Suprapubic skin (tissue), 4 donors: ENCODE measurements at regions not wholly inside any gene's neighbourhood (a gene's known extent, or its start where the extent isn't known, plus 50 kb on each side); places are given as distances from the start of the nearest gene placed in this dataset.

Experiments used
- DNase-seq, 2 donors: peaks; one replicate each; pipeline ENCODE4 v3.0.0-alpha.2; 2019; ENCODE audit warnings: low spot score in 2 of 2
- H3K27ac ChIP-seq: fragments of 200-600 bp; sonication (generic); one replicate; pipeline ENCODE4 v1.5.1; 2019
- H3K27me3 ChIP-seq: fragments of 200-600 bp; sonication (generic); one replicate; pipeline ENCODE4 v1.5.1; 2019
- H3K36me3 ChIP-seq: fragments of 200-600 bp; sonication (generic); one replicate; pipeline ENCODE4 v1.5.1; 2019
- H3K4me1 ChIP-seq: fragments of 200-600 bp; sonication (generic); one replicate; pipeline ENCODE4 v1.5.1; 2019
- H3K4me3 ChIP-seq: fragments of 200-600 bp; sonication (generic); one replicate; pipeline ENCODE4 v1.5.1; 2019; ENCODE audit warnings: mild to moderate bottlenecking
- H3K9me3 ChIP-seq: fragments of 200-600 bp; sonication (generic); one replicate; pipeline ENCODE4 v1.5.1; 2019
- EP300 ChIP-seq: sonication (generic); formaldehyde crosslinking; IDR thresholded peaks from one replicate; pipeline ENCODE4 v1.6.1; 2017; ENCODE audit warnings: antibody characterized with exemption
- POLR2A ChIP-seq, 2 donors: fragments of 450-650 bp; IDR thresholded peaks; one replicate each; pipeline ENCODE4 v1.6.1; 2017; ENCODE audit warnings: antibody characterized with exemption in 2 of 2, mild to moderate bottlenecking in 2 of 2, moderate library complexity in 2 of 2
- POLR2AphosphoS5 ChIP-seq, 3 donors: sonication (generic); formaldehyde crosslinking; IDR thresholded peaks; one replicate each; pipeline ENCODE4 v1.6.1; 2017; ENCODE audit warnings: antibody characterized with exemption in 3 of 3
- WGBS: methylation state at CpG from one replicate; pipeline ENCODE4 v1.1.5; 2018; 5-methylcytosine and 5-hydroxymethylcytosine counted together
- TF ChIP-seq, protein P1 (sequence below), 2 donors: fragments of 200-600 bp in 1 of 2; fragments of 450-650 bp in 1 of 2; sonication (generic) in 1 of 2; IDR thresholded peaks; one replicate each; pipeline ENCODE4 v1.5.1; 2016 to 2019; ENCODE audit warnings: antibody characterized with exemption in 2 of 2, mild to moderate bottlenecking in 1 of 2, moderate library complexity in 1 of 2

DNA sequence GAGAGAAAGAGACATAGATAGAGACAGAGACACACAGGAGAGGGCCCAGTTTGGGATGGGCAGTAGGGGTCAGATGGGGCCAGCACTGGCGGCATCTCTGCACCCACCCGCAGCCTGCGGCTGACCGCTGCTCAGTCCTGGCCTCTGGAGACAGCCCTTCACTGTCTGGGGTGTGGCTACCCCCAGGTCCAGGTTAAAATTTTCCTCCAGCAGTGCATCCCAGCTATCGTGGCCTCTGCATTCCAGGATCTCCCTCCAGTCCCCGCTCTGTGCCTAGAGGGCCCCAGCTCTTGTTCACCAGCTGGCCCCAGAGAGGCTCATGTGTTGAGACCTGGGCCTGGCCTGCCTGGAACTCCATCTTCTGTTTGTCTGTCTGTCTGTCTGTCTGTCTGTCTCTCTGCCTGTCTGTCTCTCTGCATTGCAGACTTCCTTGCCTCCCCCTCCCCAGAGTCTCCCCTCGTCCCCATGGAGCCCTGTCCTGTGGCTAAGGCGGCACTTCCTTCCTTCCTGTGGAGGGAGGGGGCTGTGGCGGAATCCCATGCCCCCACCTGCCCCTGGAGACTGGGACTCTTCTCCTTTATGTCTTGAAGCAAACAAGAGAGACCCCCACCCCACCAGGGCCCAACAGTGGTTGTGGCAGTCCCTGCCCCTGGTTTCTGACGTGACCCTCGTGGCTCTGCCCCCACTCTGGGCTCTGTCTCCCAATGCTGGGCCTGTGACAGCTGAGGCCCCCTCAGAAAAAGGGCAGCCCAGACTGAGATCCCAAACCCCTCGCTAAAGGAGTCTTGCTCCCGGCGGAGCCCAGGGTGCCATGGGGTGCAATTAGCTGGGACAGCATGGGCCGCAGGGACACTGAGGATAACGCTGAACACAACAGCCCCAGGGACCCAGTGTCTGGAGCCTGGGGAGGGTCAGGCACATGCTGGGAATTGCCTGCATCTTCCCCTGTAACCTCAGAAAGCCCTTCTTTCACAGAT, 241.8 kb downstream of the NPHP4 start:
- Histone ChIP-seq H3K27me3 (peaks cover 68% of the 10 kb centered on the region), H3K36me3 (no peaks in the 10 kb centered on the region), H3K4me1 (no peaks in the 10 kb centered on the region), H3K9me3 (no peaks in the 10 kb centered on the region), H3K27ac (no peak overlapping the region), H3K4me3 (no peak overlapping the region)
- 81% methylated on average over 11 of the region's 16 CpGs for WGBS
- TF ChIP-seq, protein P1, sequence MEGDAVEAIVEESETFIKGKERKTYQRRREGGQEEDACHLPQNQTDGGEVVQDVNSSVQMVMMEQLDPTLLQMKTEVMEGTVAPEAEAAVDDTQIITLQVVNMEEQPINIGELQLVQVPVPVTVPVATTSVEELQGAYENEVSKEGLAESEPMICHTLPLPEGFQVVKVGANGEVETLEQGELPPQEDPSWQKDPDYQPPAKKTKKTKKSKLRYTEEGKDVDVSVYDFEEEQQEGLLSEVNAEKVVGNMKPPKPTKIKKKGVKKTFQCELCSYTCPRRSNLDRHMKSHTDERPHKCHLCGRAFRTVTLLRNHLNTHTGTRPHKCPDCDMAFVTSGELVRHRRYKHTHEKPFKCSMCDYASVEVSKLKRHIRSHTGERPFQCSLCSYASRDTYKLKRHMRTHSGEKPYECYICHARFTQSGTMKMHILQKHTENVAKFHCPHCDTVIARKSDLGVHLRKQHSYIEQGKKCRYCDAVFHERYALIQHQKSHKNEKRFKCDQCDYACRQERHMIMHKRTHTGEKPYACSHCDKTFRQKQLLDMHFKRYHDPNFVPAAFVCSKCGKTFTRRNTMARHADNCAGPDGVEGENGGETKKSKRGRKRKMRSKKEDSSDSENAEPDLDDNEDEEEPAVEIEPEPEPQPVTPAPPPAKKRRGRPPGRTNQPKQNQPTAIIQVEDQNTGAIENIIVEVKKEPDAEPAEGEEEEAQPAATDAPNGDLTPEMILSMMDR (IDR thresholded peaks at IDR 0.05) = no peak
- TF ChIP-seq POLR2A (IDR thresholded peaks at IDR 0.05) (no peak), EP300 (no peak), POLR2AphosphoS5 (IDR thresholded peaks at IDR 0.05) (no peak)
- DNase-seq = no peak

DNA sequence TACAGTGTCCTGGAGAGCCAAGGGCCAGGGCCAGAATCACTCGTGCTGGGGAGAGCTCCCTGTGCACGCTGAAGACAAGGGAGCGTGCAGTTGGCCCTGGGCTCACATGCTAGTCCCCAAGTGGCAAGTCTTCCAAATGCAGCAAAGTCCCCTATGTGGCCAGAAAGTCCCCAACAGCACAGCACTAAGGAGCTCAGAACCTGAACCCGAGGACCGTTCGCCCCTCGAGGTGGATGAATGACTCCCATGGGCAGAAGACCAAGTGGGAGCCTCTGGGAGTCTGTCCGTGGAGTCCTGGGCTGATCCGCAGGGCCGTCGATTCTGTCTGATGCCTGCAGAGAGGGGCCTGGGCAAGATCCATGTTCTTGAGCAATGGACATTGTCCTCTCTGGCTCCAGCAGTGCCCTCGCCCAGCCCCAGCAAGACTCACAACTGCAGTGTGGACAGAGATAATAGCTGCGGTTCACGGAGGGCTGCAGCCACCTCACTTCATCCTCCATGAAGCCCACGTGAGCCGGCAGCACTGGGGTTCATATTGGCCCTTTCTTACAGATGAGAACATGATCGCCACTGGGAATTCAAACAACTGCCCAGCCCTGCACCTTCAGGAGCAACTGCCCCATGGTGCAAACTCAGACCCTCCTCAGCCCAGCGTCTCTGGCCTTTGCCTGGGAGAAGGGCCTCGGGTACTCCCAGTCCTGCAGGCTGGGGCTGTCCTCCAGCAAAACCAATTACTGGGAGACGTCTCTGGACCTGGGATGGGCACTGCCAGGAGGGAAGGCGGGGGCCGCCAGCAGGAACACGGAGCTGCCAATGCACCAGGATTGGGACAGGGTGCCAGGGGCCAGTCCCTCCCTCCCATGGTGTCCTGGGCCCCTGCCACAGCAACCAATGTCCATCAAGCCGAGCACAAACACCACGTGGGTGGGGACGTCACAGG, 243.7 kb downstream of the NPHP4 start:
- Histone ChIP-seq H3K4me3 (no peak overlapping the region), H3K36me3 (no peaks in the 10 kb centered on the region), H3K4me1 (peaks cover 7% of the 10 kb centered on the region), H3K27me3 (peaks cover 69% of the 10 kb centered on the region), H3K9me3 (no peaks in the 10 kb centered on the region), H3K27ac (no peak overlapping the region)
- TF ChIP-seq EP300 (no peak), POLR2A (IDR thresholded peaks at IDR 0.05) (no peak), POLR2AphosphoS5 (IDR thresholded peaks at IDR 0.05) (no peak)
- TF ChIP-seq, protein P1 (IDR thresholded peaks at IDR 0.05) = no peak
- 80% methylated on average over 14 of the region's 26 CpGs for WGBS
- no peak for DNase-seq

DNA sequence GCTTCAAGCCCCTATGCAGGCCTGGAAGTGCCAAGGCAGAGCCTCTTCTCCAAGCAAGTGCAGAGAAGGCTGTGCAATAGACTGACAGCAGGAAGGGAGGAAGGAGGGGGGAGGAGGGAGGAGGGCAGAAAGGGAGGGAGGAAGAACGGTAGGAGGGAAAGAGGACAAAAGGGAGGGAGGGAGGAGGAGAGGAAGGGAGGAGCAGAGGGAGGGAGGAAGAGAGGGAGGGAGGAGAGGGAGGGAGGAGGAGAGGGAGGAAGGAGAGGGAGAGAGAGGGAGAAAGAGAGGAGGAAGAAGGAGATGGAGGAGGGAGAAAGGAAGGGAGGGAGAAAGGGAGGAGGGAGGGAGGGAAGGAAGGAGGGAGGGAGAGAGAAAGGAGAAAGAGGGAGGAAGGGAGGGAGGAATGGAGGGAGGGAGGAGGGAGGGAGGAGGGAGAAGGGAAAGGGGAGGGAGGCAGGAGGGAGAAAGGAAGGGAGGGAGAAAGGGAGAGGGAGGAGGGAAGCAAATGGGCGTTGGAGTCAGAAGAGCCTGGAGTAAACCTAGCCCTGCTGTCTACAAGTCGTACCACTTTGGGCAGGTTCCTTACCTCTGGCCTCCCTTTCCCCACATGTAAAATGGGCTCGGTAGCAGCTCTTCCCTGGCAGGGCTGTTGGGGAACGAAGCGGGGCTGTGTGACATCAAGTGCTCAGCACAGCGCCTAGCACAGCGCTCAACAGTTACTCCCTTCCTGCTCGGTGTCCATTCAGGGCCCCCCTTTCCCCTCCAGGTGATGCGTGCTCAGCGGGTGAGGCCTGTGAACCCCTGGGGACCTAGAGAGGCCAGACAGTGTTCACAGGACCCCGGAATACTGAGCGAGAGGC, 244.6 kb downstream of the NPHP4 start:
- no peak overlapping the region for H3K4me3 ChIP-seq
- DNase-seq = no peak
- no peaks in the 10 kb centered on the region for H3K9me3 ChIP-seq
- no peak overlapping the region for H3K27ac ChIP-seq
- peaks cover 73% of the 10 kb centered on the region for H3K27me3 ChIP-seq
- 67% methylated on average over 13 of the region's 13 CpGs for WGBS
- peaks cover 7% of the 10 kb centered on the region for H3K4me1 ChIP-seq
- TF ChIP-seq POLR2A (IDR thresholded peaks at IDR 0.05) = no peak
- TF ChIP-seq, protein P1 (IDR thresholded peaks at IDR 0.05) = no peak
- TF ChIP-seq POLR2AphosphoS5 (IDR thresholded peaks at IDR 0.05) = no peak
- H3K36me3 ChIP-seq = no peaks in the 10 kb centered on the region

DNA sequence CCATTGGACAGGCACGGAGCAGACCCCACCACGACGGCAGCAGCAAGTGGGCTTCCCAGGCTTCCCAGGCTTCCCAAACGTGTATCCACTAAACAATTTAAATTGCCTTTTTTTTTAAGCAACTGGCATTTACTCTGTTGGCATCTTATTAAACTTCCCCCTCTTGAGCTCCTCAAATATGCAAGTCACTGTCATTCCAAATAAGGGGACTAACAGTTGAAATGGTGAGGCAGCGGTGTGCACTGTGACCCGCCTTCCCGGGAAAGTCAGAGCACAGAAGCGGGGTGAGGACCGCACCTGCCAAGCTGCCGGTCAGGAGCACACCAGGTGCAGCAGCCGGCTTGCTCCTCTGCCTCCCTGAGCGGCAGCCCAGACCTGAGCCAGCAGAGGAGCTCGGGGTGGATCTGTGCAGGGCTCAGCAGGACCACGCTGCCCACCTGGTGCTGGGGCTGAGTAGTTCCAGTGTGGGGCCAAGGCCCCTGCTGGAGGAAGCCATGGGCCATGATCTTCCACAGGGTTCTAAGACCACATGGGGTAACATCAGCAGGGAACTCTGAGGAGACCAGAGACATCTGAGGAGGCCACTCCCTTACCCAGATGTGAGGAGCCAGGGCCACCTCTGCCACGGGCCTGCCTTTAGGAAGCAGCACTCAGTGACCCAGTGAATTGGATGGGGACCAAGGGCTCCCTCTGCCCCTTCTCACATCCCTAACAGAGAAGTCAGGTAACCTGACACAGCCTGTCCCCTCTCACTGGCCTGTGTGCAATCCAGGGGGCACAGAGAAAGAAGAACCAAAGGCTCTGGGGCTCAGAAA, 245.4 kb downstream of the NPHP4 start:
- no peaks in the 10 kb centered on the region for H3K36me3 ChIP-seq
- no peak for DNase-seq
- no peak overlapping the region for H3K27ac ChIP-seq
- TF ChIP-seq POLR2AphosphoS5 (IDR thresholded peaks at IDR 0.05) (no peak), POLR2A (IDR thresholded peaks at IDR 0.05) (no peak), EP300 (no peak)
- TF ChIP-seq, protein P1 (IDR thresholded peaks at IDR 0.05) = no peak
- H3K4me3 ChIP-seq = no peak overlapping the region
- WGBS = 45% methylated on average over 8 of the region's 15 CpGs
- H3K9me3 ChIP-seq = no peaks in the 10 kb centered on the region
- peaks cover 73% of the 10 kb centered on the region for H3K27me3 ChIP-seq
- H3K4me1 ChIP-seq = peaks cover 9% of the 10 kb centered on the region
